CD14-positive monocyte (primary cell): ENCODE measurements at regions not wholly inside any gene's neighbourhood (a gene's known extent, or its start where the extent isn't known, plus 50 kb on each side); places are given as distances from the start of the nearest gene placed in this dataset.

Experiments used
- DNase-seq, 3 donors: peaks; one replicate each; pipeline ENCODE4 v3.0.0-alpha.2; 2011 to 2022
- H2AFZ ChIP-seq: 2 replicates; pipeline ENCODE4 v1.6.0; 2012; ENCODE audit warnings: mild to moderate bottlenecking, low read depth, low read length, inconsistent platforms; ENCODE audit not compliant: insufficient read depth, poor library complexity, severe bottlenecking
- H3K27ac ChIP-seq, 2 donors: 1 replicate in 1 of 2; 2 replicates in 1 of 2; pipeline ENCODE4 v1.5.1; 2012 to 2013; ENCODE audit warnings: low read length in 2 of 2, control low read depth in 1 of 2, inconsistent platforms in 1 of 2, low read depth in 1 of 2, mild to moderate bottlenecking in 1 of 2
- H3K27me3 ChIP-seq, 2 donors: one replicate each; pipeline versions ENCODE4 v1.6.0 to v1.6.1; 2011 to 2013; ENCODE audit warnings: low read length in 2 of 2; ENCODE audit not compliant: control insufficient read depth in 2 of 2, insufficient read depth in 2 of 2
- H3K36me3 ChIP-seq, 2 donors: replicated peaks in 1 of 2; 1 replicate in 1 of 2; 2 replicates in 1 of 2; pipeline versions ENCODE4 v1.5.1 to v1.6.1; 2012 to 2013; ENCODE audit warnings: low read length in 2 of 2, control low read depth in 1 of 2, inconsistent platforms in 1 of 2, mild to moderate bottlenecking in 1 of 2; ENCODE audit not compliant: insufficient read depth in 2 of 2, control insufficient read depth in 1 of 2
- H3K4me1 ChIP-seq, 2 donors: 1 replicate in 1 of 2; 2 replicates in 1 of 2; pipeline versions ENCODE4 v1.5.1 to v1.6.1; 2012 to 2013; ENCODE audit warnings: low read length in 2 of 2, control low read depth in 1 of 2, inconsistent platforms in 1 of 2, mild to moderate bottlenecking in 1 of 2, moderate library complexity in 1 of 2; ENCODE audit not compliant: insufficient read depth in 2 of 2, control insufficient read depth in 1 of 2
- H3K4me2 ChIP-seq: replicated peaks from 2 replicates; pipeline ENCODE3; 2012; ENCODE audit warnings: low read length, moderate library complexity, mild to moderate bottlenecking; ENCODE audit not compliant: poor library complexity, severe bottlenecking; ENCODE audit errors: extremely low read depth
- H3K4me3 ChIP-seq, 3 experiments: fragments of 200-600 bp in 1 of 3; sonication (generic) in 1 of 3; replicated peaks in 1 of 3; 1 replicate in 2 of 3; 2 replicates in 1 of 3; pipeline ENCODE4 v1.5.1; 2011 to 2013; ENCODE audit warnings: low read length in 3 of 3, mild to moderate bottlenecking in 3 of 3, control low read depth in 2 of 3, low read depth in 2 of 3, inconsistent platforms in 1 of 3, moderate library complexity in 1 of 3
- H3K79me2 ChIP-seq: 2 replicates; pipeline ENCODE4 v1.6.0; 2012; ENCODE audit warnings: mild to moderate bottlenecking, control low read depth, inconsistent platforms, low read length, moderate library complexity; ENCODE audit not compliant: insufficient read depth
- H3K9ac ChIP-seq: 2 replicates; pipeline ENCODE4 v1.6.0; 2017; ENCODE audit warnings: low read length, mild to moderate bottlenecking; ENCODE audit not compliant: insufficient read depth, poor library complexity, severe bottlenecking
- H3K9me3 ChIP-seq, 2 donors: replicated peaks in 1 of 2; 1 replicate in 1 of 2; 2 replicates in 1 of 2; pipeline versions ENCODE4 v1.5.1 to v1.6.1; 2012 to 2013; ENCODE audit warnings: low read length in 2 of 2, control low read depth in 1 of 2; ENCODE audit not compliant: control insufficient read depth in 1 of 2, insufficient read depth in 1 of 2
- H4K20me1 ChIP-seq: 2 replicates; pipeline ENCODE4 v1.6.0; 2012; ENCODE audit warnings: mild to moderate bottlenecking, low read length, control low read depth, moderate library complexity; ENCODE audit not compliant: insufficient read depth
- H3K27ac Mint-ChIP-seq, 7 donors: one replicate each; pipeline ENCODE4 v1.8.0; 2020; ENCODE audit warnings: mild to moderate bottlenecking in 7 of 7, mixed read lengths in 7 of 7, moderate library complexity in 6 of 7, inconsistent platforms in 2 of 7
- H3K27me3 Mint-ChIP-seq, 3 donors: one replicate each; pipeline ENCODE4 v1.8.0; 2021 to 2022; ENCODE audit warnings: low read depth in 3 of 3, mild to moderate bottlenecking in 3 of 3, mixed read lengths in 3 of 3, moderate library complexity in 3 of 3, inconsistent platforms in 1 of 3
- H3K36me3 Mint-ChIP-seq, 2 donors: one replicate each; pipeline ENCODE4 v1.8.0; 2020; ENCODE audit warnings: mixed read lengths in 2 of 2, inconsistent platforms in 1 of 2, mild to moderate bottlenecking in 1 of 2
- H3K4me1 Mint-ChIP-seq: one replicate; pipeline ENCODE4 v1.8.0; 2020; ENCODE audit warnings: mild to moderate bottlenecking, mixed read lengths
- H3K4me3 Mint-ChIP-seq, 2 donors: one replicate each; pipeline ENCODE4 v1.8.0; 2020; ENCODE audit warnings: mild to moderate bottlenecking in 2 of 2, mixed read lengths in 2 of 2, moderate library complexity in 1 of 2
- H3K9me3 Mint-ChIP-seq, 7 donors: one replicate each; pipeline ENCODE4 v1.8.0; 2020 to 2022; ENCODE audit warnings: mixed read lengths in 7 of 7, mild to moderate bottlenecking in 6 of 7, moderate library complexity in 6 of 7, inconsistent platforms in 2 of 7
- CTCF ChIP-seq: fragments of 200-600 bp; IDR thresholded peaks from one replicate; pipeline ENCODE4 v1.8.0; 2022; ENCODE audit warnings: antibody characterized with exemption, mild to moderate bottlenecking
- WGBS: methylation state at CpG from one replicate; pipeline ENCODE4 v1.1.5; 2013; ENCODE audit warnings: missing lambda C conversion rate; ENCODE audit not compliant: insufficient coverage; 5-methylcytosine and 5-hydroxymethylcytosine counted together
- intact Hi-C, 2 donors: fragments of 100-400 bp; cut with micrococcal nuclease; formaldehyde crosslinking; loops; one replicate each; pipeline versions ENCODE4 v1.15.0 to v1.15.1; 2023

GRCh38 chr15:87394676-87395075 is 861.9 kb downstream of the NTRK3 start:
- H3K9me3 ChIP-seq, result peaks cover 6 to 12% of the 10 kb centered on the region in 2 donors
- H3K27me3 Mint-ChIP-seq, result no peaks in the 10 kb centered on the region
- peaks cover 2 to 16% (median 6%) of the 10 kb centered on the region in 7 donors for H3K9me3 Mint-ChIP-seq
- H4K20me1 ChIP-seq, result no peaks in the 10 kb centered on the region
- H3K36me3 Mint-ChIP-seq, result no peaks in the 10 kb centered on the region
- no peak overlapping the region for H3K4me2 ChIP-seq
- no peaks in the 10 kb centered on the region for H3K79me2 ChIP-seq
- no peak for DNase-seq
- no peak for TF ChIP-seq CTCF
- no peaks in the 10 kb centered on the region for H3K4me1 ChIP-seq
- H2AFZ ChIP-seq, result no peak overlapping the region
- no peaks in the 10 kb centered on the region for H3K27me3 ChIP-seq
- no CpG with 5 or more reads among the region's 3 CpGs for WGBS
- H3K4me3 ChIP-seq, result no peak overlapping the region
- H3K4me3 Mint-ChIP-seq, result no peak overlapping the region
- no peak overlapping the region for H3K27ac Mint-ChIP-seq
- H3K4me1 Mint-ChIP-seq, result no peaks in the 10 kb centered on the region
- no peak overlapping the region for H3K27ac ChIP-seq
- H3K9ac ChIP-seq, result no peak overlapping the region
- no peaks in the 10 kb centered on the region for H3K36me3 ChIP-seq
- intact Hi-C loops, result no loop called here

- intact Hi-C loops, result no loop called here
Observed at GRCh38 chr15:87387766-87388165, 868.8 kb downstream of the NTRK3 start.

More at GRCh38 chr15:87387766-87388165, 868.8 kb downstream of the NTRK3 start:
- no CpG with 5 or more reads among the region's 2 CpGs for WGBS
- no peaks in the 10 kb centered on the region for H3K79me2 ChIP-seq
- no peaks in the 10 kb centered on the region for H3K27me3 Mint-ChIP-seq
- no peaks in the 10 kb centered on the region for H3K36me3 ChIP-seq
- H2AFZ ChIP-seq, result no peak overlapping the region
- no peaks in the 10 kb centered on the region for H3K27me3 ChIP-seq
- H3K9me3 Mint-ChIP-seq, result peaks cover 0 to 9% (median 6%) of the 10 kb centered on the region in 7 donors
- H3K4me3 ChIP-seq, result no peak overlapping the region
- H3K27ac ChIP-seq, result no peak overlapping the region
- no peak overlapping the region for H3K4me3 Mint-ChIP-seq
- H3K4me1 ChIP-seq, result no peaks in the 10 kb centered on the region
- H3K4me1 Mint-ChIP-seq, result no peaks in the 10 kb centered on the region
- H3K4me2 ChIP-seq, result no peak overlapping the region
- peaks cover 0 to 2% of the 10 kb centered on the region in 2 donors for H3K9me3 ChIP-seq
- TF ChIP-seq CTCF, result no peak
- H3K27ac Mint-ChIP-seq, result no peak overlapping the region
- no peaks in the 10 kb centered on the region for H3K36me3 Mint-ChIP-seq
- no peak for DNase-seq
- no peaks in the 10 kb centered on the region for H4K20me1 ChIP-seq
- H3K9ac ChIP-seq, result no peak overlapping the region
